ENCODE measurements at regions not wholly inside any gene's neighbourhood (a gene's known extent, or its start where the extent isn't known, plus 50 kb on each side); places are given as distances from the start of the nearest gene placed in this dataset.
"Not testable (repeated sequence)": the region's sequence is repeated elsewhere in the genome, so short reads cannot be mapped to it uniquely, and the experiment has no call there.

DNA sequence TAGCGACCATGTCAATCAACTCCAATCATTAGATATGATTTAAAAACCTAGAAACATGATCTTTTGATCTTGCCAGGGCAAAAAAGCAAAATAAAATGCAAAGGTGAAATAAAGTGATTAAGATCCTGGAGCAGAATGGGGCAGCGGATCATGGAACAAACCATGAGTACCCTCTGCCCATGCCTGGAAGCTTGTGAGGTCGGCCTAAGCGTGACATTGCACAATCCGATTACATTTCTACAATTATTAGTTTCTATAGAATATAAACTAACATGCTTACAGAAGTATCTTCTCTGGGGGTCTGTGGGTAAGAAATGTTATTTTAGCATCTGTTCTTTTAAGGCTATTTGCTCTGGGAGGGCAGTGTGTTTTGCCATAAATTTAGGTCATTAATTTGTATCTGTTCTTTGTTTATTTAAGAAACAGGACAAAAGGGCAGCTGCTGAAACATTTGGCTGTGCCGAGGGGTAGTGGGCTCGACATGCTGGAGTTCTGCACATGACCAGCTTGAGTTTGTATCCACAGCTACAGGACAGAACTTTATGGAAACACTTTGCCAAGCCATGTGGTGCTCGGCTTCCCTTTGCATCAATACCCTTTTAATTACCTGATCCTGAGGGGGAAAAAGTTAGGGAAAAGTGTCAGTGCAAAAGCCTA, 55.9 kb downstream of the ZBTB18 start:
- DNase-seq (ENCODE audit: low read depth), result no peak

DNA sequence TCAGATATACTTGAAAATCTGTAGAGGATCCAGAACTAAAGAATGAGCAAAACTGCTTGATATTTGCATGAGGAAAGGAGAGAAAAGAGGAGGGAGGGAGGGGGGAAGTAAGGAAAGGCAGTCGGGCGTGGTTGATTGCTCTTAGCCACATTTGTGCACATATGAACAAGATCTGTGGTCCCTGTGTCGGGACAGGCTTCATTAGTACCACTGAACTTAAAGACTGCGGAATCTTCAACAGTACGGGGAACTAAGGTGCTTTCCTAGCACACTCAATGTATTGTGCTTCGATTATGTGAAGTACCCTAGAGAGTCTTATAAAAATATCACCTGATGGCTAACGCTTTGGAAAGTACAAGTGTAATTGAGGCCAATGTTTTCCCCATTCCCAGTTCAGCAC, 59.9 kb downstream of the ZBTB18 start:
- no peak for DNase-seq (ENCODE audit: low read depth)

GRCh38 chr1:244112041-244112440, 61.0 kb downstream of the ZBTB18 start:
- no peak for DNase-seq (ENCODE audit: low read depth)

- DNase-seq (ENCODE audit: low read depth), result peak; percentile 69
These were observed 61.6 kb downstream of the ZBTB18 start for GRCh38 chr1:244112636-244113035.

DNA sequence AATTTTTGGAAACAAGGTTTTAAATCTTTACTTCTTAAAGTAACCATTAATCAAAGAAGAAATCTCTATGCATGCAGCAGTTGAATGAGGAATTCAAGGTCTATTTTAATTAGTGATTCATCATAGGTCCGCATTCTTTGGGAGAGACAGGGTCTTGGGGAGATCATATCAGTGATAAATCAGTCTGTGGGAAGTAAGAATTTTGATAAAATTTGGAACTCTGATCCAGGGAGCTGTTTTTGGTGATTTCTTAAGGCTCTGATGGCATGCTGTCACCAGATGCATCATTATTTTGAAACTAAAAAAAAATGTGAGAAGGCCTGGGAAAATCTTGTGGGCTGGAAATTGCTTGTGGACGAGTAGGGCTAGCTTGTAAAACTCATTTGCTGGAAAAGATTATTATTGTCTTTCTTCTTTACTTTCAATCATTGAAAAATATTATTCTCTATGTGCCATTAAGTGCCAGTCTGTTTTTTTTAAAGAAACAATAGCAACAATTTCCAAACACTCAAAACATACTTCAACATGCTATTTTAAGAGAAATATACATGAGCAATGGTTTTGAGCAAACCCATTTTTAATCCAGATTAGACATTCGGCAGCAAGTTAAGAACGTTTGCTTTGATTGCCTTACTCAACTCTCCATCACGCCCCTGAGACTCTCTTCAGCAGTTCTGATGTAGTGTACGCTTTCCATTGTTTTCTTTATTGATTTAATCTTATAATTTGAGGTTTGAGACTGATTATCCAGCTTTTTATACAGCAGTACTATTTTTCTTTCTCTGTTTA, 62.6 kb downstream of the ZBTB18 start:
- DNase-seq (ENCODE audit: low read depth), result peak; percentile 78

DNA sequence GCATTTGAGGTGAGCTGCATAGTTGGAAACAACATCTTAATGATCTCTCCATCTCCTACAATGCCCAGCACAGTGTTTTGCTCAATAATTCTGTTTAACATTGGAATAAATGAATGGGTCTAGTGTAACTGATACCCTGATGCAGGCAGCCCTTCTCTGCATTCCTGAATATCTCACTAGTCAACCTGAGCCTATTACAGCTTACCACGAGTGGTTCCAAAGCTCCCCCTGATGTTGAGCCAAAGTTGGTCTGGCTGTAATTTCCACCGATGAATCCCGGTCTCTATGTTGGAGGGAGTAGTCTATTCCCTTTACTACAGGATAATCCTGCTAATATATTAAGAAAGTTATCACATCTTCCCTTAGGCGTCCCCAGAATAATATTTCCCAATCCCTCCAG, 63.8 kb downstream of the ZBTB18 start:
- no peak for DNase-seq (ENCODE audit: low read depth)

DNA sequence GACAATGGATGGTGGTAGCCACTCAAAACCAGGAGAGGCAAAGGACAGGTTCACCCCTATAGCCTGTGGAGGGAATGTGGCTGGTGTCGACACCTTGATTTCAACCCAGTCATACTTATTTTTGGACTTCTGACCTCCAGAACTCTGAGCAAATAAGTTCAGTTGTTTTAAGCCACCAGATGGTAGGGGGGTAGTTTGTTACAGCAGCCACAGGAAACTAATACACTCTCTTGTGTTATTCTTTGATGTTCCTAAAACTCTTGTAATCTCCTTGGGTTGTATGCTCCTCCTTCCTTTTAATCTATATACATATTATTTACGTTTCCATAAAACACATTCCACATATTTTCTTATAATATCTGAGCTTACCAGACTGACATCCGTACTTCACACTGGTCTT, 65.9 kb downstream of the ZBTB18 start:
- no peak for DNase-seq (ENCODE audit: low read depth)

- DNase-seq (ENCODE audit: low read depth), result no peak
These were observed 67.2 kb downstream of the ZBTB18 start for GRCh38 chr1:244118109-244118761.

DNA sequence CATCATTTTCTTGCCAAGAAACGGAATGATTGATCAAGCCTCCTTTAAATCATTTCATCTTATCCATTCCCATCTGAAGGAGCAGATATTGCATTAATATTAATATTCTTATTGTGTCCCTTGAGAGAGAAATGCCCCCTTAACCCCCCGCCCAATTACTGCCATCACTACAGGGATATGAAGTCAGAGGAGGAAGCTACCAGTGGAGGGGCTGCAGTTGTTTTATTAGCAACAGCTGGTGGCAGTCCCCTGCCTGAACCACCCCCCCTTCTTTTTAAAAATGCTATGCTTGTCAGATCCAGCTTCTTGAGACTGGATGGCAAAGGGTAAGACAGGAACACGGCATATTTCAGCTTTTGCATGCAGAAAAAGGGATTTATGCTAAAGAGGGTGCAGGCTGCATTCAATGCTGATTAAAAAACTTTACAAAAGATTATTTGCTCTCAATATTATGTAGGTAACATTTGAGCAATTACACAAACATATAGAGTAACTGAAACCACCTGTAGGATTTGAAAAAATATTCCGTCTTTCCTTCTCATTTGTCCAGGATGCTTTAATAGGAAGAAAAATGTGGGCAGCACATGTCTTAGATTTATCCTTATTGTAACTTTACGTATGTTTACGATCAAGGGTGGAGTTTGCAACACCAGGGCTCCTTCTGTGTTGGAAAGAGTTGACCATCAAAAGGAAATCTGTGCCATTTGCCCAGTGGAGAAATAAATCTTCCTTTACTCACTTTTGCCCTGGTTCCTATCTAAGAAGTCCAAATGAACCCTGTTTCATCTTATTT, 77.7 kb downstream of the ZBTB18 start:
- no peak for DNase-seq (ENCODE audit: low read depth)

DNA sequence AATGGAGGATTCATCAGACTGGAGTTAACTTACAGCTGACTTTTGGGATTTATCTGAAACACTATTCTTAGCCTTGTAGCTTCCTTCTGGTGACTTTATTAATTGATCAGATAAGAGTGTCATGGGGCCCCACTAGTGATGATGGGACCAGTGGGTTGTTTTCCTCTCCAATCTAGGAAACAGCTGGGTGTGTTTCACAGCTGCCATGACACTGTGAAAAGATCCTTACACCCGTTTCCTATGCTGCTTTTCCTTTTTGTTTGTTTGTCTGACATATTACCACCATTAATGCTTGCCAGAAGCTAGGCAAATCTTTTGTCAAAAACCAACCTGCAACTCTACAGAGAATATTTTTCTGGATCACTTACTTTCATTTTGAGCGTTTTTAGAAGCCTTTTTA, 86.2 kb downstream of the ZBTB18 start:
- no peak for DNase-seq (ENCODE audit: low read depth)

GRCh38 chr1:244137725-244138124, 86.6 kb downstream of the ZBTB18 start:
- DNase-seq (ENCODE audit: low read depth), result peak; percentile 61

DNA sequence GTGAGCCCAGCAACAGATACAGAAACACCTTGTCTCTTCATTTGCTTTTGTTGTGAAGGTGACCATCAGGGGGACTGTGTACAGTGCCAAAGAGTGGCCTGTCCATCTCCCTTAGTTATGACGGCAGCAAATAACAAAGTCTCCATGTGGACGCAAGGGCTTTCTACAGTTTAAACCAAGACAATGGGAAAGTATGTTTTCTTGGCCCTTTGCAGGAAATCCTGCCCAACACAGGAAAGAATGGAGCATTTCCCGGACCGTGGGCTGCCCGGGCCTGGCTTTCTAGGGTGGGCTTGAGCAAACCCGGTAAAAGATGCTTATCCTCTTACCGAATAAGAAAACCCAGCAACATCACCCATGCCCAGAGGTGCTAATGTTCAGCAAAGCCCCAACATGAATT, 87.3 kb downstream of the ZBTB18 start:
- no peak for DNase-seq (ENCODE audit: low read depth)

- DNase-seq (ENCODE audit: low read depth), result no peak
These were observed 88.6 kb downstream of the ZBTB18 start for GRCh38 chr1:244139655-244140054.

DNA sequence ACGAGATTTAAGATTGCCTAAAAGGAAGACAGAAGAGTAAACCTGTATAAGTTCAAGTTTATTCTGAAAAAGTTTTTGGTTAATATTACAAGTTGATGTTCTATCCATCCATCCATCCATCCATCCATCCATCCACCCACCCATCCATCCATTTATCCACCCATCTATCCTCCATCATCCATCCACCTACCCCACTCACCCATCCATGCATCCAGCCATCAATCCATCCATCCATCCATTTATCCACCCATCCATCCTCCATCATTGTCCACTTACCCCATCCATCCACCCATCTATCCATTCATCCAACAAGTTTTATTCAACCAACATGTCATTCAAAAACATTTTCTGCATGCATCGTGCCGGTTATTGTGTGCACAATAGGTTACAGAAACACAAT, 89.3 kb downstream of the ZBTB18 start:
- DNase-seq (ENCODE audit: low read depth), result no peak

DNA sequence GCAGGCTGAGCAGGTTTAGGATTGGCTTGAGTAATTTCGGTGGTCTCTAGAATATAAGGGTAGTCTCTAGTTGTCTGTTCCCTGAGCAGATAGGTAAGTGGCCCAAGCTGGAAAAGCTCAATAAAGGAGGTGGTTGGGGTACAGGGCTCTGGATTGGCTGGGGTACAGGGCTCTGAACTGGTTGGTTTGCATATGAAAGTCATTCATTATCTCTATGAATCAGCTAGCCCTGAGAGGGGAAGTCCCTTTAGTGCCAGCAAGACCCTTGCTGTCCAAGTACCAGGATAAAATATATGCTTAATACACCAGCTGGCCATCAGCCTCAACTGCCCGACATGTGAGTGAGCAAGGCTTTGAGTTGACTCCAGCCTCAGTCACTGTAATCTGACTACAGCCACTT, 93.0 kb downstream of the ZBTB18 start:
- DNase-seq (ENCODE audit: low read depth), result no peak

DNA sequence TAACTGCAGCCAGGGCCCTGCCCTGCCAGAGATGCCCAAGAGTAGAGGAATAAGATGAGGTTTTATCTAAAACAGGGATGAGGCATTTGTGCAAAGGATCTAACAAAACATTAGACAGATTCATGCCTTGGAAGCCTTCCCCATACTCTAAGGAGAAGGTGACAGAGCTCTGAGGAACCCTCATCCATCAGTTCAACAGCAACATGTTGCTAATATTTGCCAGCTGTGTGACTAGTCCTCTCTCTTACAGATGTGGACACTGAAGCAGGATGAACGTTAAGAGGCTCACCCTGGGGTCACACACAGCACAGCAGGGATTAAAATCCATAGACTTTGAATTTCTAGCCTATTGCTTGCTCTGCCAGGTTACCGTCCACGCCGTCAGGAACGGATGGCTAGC, 99.0 kb downstream of the ZBTB18 start:
- no peak for DNase-seq (ENCODE audit: low read depth)

GRCh38 chr1:244150665-244151064, 99.6 kb downstream of the ZBTB18 start:
- no peak for DNase-seq (ENCODE audit: low read depth)

GRCh38 chr1:244151537-244151936, 100.5 kb downstream of the ZBTB18 start:
- no peak for DNase-seq (ENCODE audit: low read depth)

GRCh38 chr1:244154508-244154871, 103.4 kb downstream of the ZBTB18 start:
- DNase-seq (ENCODE audit: low read depth), result no peak

- DNase-seq (ENCODE audit: low read depth), result no peak
These were observed 103.9 kb downstream of the ZBTB18 start for GRCh38 chr1:244154872-244155531.

DNA sequence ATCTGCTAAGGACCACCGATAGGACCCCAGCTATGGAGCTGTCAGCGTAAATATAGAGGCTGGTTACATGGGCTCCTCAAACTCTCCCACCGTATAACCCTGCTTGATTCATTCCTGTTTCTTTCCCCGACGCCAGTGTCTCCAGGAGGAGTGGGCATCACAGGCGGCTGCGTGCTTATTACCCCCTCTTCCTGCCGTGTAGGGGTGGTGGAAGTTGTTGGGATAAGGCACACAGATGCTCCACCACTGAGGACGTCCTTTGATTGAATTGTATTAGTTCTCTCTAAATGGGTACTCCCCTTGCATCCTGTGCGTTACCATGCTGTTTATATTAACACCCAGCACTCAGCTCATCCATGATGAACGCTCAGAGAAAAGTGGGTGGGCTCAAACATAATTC, 104.6 kb downstream of the ZBTB18 start:
- no peak for DNase-seq (ENCODE audit: low read depth)

DNA sequence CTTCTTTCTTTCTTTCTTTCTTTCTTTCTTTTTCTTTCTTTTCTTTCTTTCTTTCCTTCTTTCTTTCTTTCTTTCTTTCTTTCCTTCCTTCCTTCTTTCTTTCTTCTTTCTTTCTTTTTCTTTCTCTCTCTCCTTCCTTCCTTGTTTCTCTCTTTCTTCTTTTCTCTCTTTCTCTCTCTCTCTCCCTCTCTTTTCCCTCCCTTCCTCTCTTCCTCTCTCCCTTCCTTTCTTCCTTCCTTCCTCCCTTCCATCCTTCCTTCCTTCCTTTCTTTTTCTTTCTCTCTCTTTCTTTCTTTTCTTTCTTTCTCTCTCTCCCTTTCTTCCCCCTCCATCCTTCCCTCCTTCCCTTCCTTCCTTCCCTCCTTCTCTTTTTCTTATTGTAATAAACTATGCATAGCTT, 105.5 kb downstream of the ZBTB18 start:
- not testable (repeated sequence) for DNase-seq (ENCODE audit: low read depth)

Data from amniotic epithelial cell (primary cell).